Stimulated activated CD8-positive, alpha-beta memory T cell treated with anti-CD3 and anti-CD28 coated beads, Interleukin-2, amount 100 ng/mL, for 1 hour (primary cell): ENCODE measurements at regions not wholly inside any gene's neighbourhood (a gene's known extent, or its start where the extent isn't known, plus 50 kb on each side); places are given as distances from the start of the nearest gene placed in this dataset.

Source experiments
- DNase-seq, 2 donors: peaks; one replicate each; pipeline ENCODE4 v3.0.0-alpha.2; 2020; ENCODE audit warnings: low read depth in 2 of 2

- no peak for DNase-seq
Observed at GRCh38 chr3:59545374-59545773, 495.5 kb upstream of the CFAP20DC start.

DNA sequence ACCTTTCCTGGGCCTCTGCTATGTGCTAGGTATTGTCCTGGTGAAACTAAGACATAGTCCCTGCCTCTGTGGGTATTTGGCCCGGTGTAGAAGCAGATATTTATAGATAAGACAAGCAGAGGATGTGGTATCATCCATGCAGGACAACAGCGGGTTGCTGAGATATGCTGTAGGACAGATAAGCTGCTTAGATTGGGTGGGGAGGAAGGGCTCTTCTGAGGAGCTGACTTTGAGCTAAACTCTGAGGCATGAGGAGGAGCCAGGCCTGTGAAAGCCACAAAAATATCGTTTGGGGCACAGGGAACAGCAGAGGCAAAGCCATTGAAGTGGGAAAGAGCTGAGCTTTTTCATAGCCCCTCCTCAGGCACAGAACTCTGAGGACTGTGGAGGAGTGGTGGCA lies 492.5 kb upstream of the CFAP20DC start:
- DNase-seq: no peak

DNA sequence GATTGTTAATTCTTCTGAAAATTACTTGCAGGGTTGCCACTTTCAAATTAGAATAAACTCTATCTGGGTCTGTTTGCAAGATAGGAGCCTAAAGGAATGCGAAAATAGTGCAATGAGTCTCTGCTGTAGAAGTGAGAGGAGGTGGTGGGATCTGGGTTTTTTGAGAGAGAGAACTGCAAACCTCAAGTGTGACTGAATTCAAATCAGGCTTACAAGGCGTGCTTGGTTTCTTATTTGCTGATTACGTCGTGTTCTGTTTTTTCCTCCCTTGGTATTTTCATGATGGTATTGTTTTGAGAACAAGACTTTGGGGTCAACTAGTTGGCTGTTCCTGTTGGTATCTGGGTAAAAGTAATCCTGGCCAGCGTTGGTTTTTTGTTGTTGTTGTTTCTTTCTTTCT lies 490.9 kb upstream of the CFAP20DC start:
- DNase-seq: no peak

DNA sequence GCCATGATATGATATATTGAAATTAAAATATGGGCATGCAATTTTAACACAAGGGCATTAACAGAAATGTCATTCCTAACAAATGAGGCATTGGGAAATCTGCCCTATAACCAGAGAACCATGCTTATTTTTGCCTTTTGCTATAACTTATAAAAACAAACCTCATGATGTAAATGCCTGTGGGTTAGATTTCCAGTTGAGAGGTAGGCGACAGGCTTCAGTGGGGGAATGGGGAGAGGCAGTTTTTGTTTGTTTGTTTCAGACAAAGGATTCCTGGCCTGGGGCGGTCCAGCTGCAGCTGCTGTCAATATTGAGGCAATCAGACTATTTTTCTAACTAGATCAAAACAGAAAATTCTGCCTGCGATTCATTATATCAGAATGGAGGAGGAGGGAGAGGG lies 490.4 kb upstream of the CFAP20DC start:
- DNase-seq: no peak

- DNase-seq: no peak
Observed at GRCh38 chr3:59538753-59539432, 489.1 kb upstream of the CFAP20DC start.

DNA sequence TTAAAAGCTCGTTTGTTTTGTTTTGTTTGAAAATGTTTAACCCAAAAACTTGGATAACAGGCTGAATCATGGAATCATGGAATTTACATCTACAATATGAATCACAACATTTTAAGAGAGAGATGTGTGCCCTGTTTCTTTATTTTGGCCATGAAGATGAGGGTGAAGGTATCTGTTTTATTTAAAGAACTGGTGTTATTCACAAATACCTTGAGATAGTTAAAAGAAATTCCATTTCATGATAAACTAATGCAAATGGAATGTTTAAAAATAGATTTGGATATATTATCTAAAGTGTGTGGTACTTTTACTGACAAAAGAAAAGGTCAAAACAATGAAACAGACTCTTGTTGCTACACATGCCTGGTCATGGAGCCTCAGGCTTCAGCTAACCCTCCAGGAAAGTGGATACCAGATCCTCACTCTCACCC lies 486.0 kb upstream of the CFAP20DC start:
- DNase-seq: no peak

GRCh38 chr3:59531994-59532393 lies 482.2 kb upstream of the CFAP20DC start:
- no peak for DNase-seq

DNA sequence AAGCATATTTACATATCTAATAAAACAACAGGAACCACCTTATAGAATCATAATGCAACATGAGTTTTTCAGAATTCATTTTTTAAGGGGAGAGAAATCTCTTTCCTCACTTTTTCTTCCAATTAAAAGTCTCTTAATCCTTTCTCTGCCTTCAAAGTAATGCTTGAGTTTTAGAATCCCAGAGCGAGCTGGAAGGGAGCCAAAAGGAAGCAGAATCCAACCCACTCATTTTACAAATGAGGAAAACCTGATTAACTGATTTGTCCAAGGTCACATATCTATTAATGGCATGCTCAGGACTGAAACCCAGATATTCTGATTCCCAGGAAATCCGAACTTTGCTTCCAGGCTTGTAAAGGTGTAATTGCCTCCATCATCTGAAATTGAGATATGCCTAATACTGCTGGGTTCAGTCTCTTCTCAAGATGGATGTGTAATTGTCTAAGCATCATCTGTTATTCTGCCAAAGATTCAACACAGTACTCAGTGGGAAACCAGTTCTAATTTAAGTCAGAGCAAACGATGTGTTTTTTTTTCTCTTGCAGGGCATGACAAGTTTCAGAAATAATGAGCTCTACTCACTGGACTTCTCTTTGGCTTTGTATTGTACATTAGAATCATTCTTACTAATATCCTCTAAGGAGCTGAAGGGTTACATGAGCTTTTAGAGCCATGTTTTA lies 481.4 kb upstream of the CFAP20DC start:
- DNase-seq: no peak

- no peak for DNase-seq
Observed at GRCh38 chr3:59528251-59528650, 478.4 kb upstream of the CFAP20DC start.

DNA sequence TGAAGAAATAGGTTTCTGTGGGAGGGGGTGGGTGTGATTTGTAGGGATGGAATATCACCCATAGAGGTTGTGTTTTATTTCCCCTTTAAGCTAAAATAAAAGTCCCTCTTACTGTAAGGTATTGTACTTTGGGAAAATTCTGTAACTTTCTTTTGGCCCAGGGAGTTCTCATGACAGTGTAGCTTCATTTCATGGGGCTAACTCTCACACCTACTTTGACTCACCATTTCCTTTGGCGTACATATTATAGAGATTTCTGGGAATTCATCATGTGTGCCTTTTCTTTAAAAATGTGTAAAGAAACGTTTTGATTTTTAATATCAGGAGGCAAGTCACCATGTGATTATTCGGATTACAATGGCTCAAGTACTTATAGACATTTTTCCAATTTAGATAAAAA lies 477.7 kb upstream of the CFAP20DC start:
- no peak for DNase-seq

DNA sequence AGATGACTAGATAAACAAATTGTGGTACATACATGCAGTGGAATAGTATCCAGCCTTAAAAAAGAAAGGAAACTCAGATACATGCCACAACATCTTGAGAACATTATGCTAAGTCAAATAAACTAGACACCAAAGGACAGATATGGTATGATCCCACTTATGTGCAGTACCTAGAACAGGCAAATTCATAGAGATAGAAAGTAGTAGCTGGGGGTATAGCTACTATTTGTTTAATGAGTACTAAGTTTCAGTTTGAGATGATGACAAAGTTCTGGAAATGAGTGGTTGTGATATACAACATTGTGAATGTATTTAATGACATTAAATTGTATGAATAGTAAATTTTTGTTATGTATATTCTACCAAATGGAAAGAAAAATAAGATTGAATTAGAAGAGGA lies 477.2 kb upstream of the CFAP20DC start:
- no peak for DNase-seq

GRCh38 chr3:59522550-59522949 lies 472.7 kb upstream of the CFAP20DC start:
- no peak for DNase-seq

DNA sequence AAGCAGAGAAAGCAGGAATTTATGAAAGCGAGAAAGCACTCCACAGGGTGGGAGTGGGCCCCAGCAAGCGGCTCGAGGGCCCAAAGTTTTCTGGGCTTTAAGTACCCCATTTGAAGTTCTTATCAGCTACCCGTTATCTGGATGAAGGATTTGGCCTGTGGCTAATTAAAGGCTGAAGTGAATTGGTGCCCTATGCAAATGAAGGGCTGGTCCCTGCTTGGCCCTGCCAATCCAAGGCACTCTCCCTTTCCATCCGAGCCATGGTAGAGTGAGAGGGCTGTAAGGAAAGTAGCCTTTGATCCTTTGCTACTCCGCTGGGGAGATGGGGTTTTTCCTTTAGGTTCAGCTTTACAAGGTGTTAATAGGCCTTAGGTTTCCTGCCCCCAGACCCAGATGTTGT lies 469.3 kb upstream of the CFAP20DC start:
- DNase-seq: no peak

GRCh38 chr3:59518283-59519055 lies 468.6 kb upstream of the CFAP20DC start:
- no peak for DNase-seq

DNA sequence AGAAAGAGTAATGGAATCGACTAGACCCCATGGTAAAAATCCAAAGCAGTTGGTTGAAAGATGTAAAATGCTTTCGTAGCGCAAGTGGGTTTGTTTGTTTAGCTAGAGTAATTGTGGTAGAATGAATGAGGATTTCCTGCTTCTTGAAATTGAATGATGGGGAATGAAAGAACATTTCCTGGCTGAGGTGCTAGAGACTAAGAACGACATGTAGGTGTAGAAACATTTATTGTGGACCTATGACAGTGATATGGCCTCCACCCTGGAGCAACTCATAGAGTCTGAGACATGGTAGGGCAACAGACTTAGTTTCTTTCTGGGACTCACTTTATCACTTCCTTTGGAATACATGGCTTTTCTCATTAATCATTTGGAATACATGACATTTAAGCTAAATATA lies 467.6 kb upstream of the CFAP20DC start:
- no peak for DNase-seq

GRCh38 chr3:59515966-59516365 lies 466.1 kb upstream of the CFAP20DC start:
- DNase-seq: no peak

- no peak for DNase-seq
Observed at GRCh38 chr3:59514865-59515482, 465.1 kb upstream of the CFAP20DC start.

GRCh38 chr3:59513570-59513969 lies 463.7 kb upstream of the CFAP20DC start:
- no peak for DNase-seq

DNA sequence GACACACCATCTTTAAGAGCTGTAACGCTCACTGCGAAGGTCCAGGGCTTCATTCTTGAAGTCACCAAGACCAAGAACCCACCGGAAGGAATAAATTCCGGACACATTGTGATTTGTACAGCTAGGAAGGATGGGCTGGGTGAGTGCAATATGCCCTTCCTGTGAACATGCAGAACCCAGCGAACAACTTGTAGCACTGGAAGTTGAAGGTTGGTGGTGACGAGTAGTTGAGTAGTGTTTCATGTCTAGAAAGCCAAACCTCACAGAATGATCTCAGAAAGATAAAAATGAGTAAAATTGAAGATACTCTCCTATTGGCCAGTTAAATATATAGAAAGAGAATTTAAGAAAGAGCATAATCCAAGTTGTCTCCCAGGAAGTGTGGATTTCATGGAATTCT lies 462.2 kb upstream of the CFAP20DC start:
- DNase-seq: no peak

GRCh38 chr3:59510576-59510975 lies 460.8 kb upstream of the CFAP20DC start:
- no peak for DNase-seq

DNA sequence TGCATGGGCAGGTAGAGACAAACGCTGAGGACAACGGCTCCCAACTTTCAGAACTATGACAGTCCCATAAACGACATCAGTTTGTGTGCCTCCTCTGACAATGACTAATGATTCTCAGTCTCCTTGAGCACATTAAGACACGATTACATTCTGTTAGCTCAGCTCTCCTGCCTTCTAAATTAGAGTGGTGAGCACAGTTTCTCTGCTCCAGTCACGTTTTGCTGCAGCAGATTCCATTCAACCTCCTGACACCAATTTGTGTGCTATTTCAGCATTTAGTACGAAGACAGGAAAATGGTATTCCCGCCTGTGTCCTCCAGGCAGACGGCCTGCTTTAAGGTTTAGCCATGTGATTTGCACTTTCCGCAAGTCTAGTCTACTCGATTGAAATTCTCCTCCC lies 458.4 kb upstream of the CFAP20DC start:
- DNase-seq: no peak

DNA sequence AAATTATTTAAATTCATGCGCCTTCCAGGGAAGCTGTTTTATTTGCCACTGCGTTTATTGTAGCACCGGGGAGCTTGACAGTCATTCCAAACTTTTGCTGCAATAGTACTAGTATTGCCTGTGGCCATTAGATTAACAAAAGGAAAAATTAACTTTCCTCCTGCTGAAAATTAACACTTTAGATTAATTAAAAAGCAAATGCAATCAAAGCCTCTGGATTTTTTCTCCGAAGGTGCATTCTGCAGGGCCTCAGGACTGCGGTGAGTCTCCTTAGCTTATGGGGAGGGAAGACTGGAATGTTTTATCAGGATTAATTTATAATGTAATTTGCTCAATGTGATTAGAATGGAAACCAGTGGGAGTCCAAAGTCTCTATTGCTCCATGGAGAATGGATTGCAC lies 456.4 kb upstream of the CFAP20DC start:
- no peak for DNase-seq

DNA sequence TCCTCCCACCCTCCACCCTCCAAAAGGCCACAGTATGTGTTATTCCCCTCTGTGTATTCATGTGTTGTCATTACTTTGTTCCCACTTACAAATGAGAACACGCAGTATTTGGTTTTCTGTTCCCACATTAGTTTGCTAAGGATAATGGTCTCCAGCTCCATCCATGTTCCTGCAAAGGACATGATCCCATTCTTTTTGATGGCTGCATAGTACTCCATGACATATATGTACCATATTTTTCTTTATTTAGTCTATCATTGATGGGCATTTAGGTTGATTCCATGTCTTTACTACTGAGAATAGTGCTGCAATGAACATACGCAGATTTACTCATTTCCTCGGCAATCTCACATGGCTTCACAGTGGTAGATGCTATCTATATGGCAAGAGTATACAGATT lies 453.6 kb upstream of the CFAP20DC start:
- no peak for DNase-seq
